ENCODE measurements at regions not wholly inside any gene's neighbourhood (a gene's known extent, or its start where the extent isn't known, plus 50 kb on each side); places are given as distances from the start of the nearest gene placed in this dataset.

DNA sequence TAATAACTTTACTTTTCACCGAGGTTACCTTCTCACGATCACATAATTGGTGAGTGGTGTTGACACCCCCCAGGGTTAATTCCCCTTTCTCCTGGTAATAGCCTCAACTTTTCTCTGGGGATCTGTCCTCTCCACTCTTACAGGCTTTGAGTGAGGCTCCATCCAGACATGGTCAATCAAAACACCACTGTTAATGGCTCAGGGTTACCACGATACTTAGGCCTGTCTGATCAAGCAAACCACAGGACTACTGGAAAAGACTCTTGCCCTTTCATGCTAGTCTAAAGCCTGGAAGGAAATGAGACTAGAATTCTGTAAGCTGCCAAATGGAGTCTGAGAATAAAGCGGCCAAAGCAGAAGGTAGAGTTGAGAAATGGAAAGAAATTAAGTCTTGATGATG lies 56.5 kb upstream of the STT3B start:
- Histone ChIP-seq H3K4me1 (ENCODE audit: control insufficient read depth, extremely low read depth, insufficient read depth, low read length) (no peaks in the 10 kb centered on the region), H3K27ac (ENCODE audit: insufficient read depth, low read depth, low read length) (no peak overlapping the region), H4K20me1 (replicated peaks; ENCODE audit: control insufficient read depth, extremely low read depth, insufficient read depth, low read length) (no peaks in the 10 kb centered on the region), H3K79me2 (ENCODE audit: control insufficient read depth, insufficient read depth, low read length) (no peaks in the 10 kb centered on the region), H3K9me1 (replicated peaks; ENCODE audit: control insufficient read depth, extremely low read depth, insufficient read depth, low read length) (no peaks in the 10 kb centered on the region), H3K9ac (replicated peaks; ENCODE audit: extremely low read depth, insufficient read depth, low read length) (no peak overlapping the region), H3K4me2 (ENCODE audit: insufficient read depth, low read length) (no peak overlapping the region), H3K9me3 (replicated peaks; ENCODE audit: control insufficient read depth, insufficient read depth, low read length) (no peaks in the 10 kb centered on the region), H3K36me3 (ENCODE audit: control insufficient read depth in 2 of 2, extremely low read depth in 1 of 2, insufficient read depth in 2 of 2, low read length in 2 of 2) (no peaks in the 10 kb centered on the region), H3K27me3 (ENCODE audit: control insufficient read depth in 2 of 2, insufficient read depth in 2 of 2, low read length in 2 of 2) (peaks cover 0 to 5% of the 10 kb centered on the region in 2 experiments), H3K4me3 (replicated peaks in 1 of 3; ENCODE audit: insufficient read depth in 1 of 3, low read depth in 1 of 3, low read length in 3 of 3) (no peak overlapping the region), H2AFZ (ENCODE audit: low read depth, low read length) (no peak overlapping the region)
- ChIA-PET CTCF (no interaction called here), POLR2A (no interaction called here)
- intact Hi-C loops (cut with micrococcal nuclease) (no loop called here), dilution Hi-C loops (cut with MboI; ENCODE audit: extremely low pct_ligation_motif_present, low sequenced_read_pairs) (no loop called here)
- TF ChIP-seq, protein P1, sequence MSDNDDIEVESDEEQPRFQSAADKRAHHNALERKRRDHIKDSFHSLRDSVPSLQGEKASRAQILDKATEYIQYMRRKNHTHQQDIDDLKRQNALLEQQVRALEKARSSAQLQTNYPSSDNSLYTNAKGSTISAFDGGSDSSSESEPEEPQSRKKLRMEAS (IDR thresholded peaks at IDR 0.05; ENCODE audit: insufficient read depth, insufficient read length), result no peak
- no peak for TF ChIP-seq EZH2 (IDR thresholded peaks at IDR 0.05; ENCODE audit: borderline replicate concordance, low read depth, low read length, severe bottlenecking)
- TF ChIP-seq JUN (IDR thresholded peaks at IDR 0.05; ENCODE audit: borderline replicate concordance, insufficient read depth, insufficient read length, low read depth), result no peak
- no peak for TF ChIP-seq GATA2 (IDR thresholded peaks at IDR 0.05; ENCODE audit: insufficient read depth, insufficient read length, low read depth, low read length)
- no peak for TF ChIP-seq MYC (IDR thresholded peaks at IDR 0.05; ENCODE audit: low read depth, low read length)
- no peak for TF ChIP-seq FOS (IDR thresholded peaks at IDR 0.05; ENCODE audit: borderline replicate concordance, insufficient read depth, low read length)
- no peak for TF ChIP-seq POLR2AphosphoS5 (IDR thresholded peaks at IDR 0.05; ENCODE audit: insufficient read depth, low read depth, low read length)
- TF ChIP-seq POLR2A (IDR thresholded peaks at IDR 0.05; ENCODE audit: low read depth, low read length), result no peak
- TF ChIP-seq, protein P2, sequence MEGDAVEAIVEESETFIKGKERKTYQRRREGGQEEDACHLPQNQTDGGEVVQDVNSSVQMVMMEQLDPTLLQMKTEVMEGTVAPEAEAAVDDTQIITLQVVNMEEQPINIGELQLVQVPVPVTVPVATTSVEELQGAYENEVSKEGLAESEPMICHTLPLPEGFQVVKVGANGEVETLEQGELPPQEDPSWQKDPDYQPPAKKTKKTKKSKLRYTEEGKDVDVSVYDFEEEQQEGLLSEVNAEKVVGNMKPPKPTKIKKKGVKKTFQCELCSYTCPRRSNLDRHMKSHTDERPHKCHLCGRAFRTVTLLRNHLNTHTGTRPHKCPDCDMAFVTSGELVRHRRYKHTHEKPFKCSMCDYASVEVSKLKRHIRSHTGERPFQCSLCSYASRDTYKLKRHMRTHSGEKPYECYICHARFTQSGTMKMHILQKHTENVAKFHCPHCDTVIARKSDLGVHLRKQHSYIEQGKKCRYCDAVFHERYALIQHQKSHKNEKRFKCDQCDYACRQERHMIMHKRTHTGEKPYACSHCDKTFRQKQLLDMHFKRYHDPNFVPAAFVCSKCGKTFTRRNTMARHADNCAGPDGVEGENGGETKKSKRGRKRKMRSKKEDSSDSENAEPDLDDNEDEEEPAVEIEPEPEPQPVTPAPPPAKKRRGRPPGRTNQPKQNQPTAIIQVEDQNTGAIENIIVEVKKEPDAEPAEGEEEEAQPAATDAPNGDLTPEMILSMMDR (IDR thresholded peaks at IDR 0.05; ENCODE audit: extremely low read depth in 1 of 2, insufficient read depth in 1 of 2, low read depth in 1 of 2, low read length in 2 of 2), result no peak
- DNase-seq (ENCODE audit: low read depth, low spot score), result no peak
- BruUV-seq (replicated peaks), result no TSS peak
- no peak for FAIRE-seq

Measured in endothelial cell of umbilical vein (primary cell).